ENCODE measurements at regions not wholly inside any gene's neighbourhood (a gene's known extent, or its start where the extent isn't known, plus 50 kb on each side); places are given as distances from the start of the nearest gene placed in this dataset.

DNA sequence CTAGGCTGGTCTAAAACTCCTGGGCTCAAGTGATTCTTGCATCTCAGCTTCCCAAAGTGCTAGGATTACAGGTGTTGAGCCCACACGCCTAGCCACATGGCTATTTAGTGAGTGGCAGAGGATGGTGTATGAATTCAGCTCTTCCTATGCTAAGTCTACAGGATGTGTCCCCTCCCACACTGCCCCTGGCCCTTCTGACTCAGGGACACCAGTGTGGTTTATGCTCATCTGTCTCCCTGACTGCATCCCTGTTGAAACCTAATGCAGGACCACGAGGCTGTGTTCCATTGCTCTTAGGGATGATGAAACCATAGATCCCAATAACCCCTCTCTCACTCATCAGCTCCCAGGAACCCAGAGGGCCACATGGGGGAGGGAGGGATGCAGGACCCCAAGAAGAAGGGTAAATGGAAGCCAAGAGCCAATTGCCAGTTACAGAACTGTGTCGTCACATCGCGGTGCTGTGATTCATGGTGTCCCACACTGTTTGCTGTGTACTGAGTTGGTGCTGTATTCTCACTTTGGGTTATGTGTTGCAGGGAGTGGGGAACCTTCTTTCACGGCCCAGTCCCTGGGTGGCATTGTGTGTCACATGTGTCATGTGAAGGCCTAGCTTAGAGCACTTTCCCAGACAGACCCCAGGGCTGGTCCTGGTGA, 102.9 kb upstream of the HAAO start:
- no peak for DNase-seq

DNA sequence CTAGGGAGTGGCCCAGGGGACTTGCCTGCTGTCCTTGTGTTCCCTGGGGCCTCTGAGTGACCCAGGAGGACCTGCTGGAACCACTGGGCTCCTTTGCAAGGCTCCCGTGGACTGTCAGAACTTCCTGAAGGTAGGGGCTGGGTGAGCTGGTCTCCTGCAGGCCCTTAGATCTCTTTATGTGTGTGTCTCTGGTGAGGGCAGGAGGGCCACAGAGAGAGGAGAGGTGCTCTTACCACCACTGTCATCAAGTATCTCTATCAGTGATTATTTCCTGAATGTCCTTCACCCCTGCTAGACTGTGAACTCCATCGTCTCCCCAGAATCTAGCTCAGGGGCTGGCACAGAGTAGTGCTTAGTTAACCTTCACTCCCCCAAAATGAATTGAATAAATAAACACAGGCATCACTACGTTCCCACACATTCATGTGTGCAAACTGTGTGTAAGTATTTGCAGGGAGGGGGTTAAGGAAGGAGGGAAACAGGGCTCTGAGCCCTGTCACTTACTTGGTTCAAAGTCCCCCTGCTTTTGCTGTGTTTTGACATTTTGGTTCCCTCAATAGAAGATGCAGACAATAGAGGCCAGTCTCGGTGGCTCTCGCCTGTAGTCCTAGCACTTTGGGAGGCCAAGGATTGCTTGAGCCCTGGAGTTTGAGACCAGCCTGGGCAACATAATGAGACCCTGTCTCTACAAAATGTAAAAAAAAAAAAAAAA, 100.8 kb upstream of the HAAO start:
- no peak for DNase-seq

DNA sequence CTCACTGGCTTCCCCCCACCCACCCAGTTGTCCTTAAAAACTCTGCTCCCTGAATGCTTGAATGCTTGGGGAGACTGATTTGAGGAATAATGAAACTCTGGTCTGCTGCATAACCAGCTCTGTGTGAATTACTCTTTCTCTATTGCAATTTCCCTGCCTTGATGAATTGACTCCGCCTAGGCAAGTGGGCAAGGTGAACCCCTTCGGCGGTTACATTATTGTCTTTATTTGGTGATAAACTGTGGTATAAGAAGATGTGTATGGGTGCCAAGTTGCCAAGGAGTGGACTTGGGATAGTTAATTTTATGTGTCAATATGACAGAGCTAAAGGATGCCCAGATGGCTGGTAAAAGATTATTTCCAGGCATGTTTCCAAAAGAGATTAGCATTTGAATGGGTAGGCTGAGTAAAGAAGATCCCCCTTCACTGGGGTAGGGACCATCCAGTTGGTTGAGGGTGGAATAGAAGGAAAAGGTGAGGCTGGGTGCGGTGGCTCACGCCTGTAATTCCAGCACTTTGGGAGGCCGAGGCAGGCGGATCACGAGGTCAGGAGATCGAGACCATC, 98.5 kb upstream of the HAAO start:
- no peak for DNase-seq

- no peak for DNase-seq
Measured at GRCh38 chr2:42888321-42889245, 96.2 kb upstream of the HAAO start.

DNA sequence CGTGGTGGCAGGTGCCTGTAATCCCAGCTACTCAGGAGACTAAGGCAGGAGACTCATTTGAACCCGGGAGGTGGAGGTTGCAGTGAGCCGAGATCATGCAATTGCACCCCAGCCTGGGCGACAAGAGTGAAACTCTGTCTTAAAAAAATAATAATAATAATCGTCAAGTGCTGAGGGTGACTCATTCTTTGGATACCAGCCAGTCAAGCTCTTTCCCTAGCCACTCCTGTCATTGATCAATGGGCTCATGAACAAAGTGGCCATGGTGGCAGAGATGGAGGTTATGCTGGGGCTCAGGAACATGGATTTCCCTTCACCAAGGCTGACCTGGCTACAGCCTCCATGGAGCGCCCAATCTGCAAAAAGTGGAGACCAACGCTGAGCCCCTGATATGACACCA, 94.5 kb upstream of the HAAO start:
- no peak for DNase-seq

- DNase-seq, result no peak
Measured at GRCh38 chr2:42882756-42883155, 90.4 kb upstream of the HAAO start.

- DNase-seq, result no peak
Measured at GRCh38 chr2:42881732-42882131, 89.3 kb upstream of the HAAO start.

- DNase-seq, result no peak
Measured at GRCh38 chr2:42880738-42881690, 88.6 kb upstream of the HAAO start.

DNA sequence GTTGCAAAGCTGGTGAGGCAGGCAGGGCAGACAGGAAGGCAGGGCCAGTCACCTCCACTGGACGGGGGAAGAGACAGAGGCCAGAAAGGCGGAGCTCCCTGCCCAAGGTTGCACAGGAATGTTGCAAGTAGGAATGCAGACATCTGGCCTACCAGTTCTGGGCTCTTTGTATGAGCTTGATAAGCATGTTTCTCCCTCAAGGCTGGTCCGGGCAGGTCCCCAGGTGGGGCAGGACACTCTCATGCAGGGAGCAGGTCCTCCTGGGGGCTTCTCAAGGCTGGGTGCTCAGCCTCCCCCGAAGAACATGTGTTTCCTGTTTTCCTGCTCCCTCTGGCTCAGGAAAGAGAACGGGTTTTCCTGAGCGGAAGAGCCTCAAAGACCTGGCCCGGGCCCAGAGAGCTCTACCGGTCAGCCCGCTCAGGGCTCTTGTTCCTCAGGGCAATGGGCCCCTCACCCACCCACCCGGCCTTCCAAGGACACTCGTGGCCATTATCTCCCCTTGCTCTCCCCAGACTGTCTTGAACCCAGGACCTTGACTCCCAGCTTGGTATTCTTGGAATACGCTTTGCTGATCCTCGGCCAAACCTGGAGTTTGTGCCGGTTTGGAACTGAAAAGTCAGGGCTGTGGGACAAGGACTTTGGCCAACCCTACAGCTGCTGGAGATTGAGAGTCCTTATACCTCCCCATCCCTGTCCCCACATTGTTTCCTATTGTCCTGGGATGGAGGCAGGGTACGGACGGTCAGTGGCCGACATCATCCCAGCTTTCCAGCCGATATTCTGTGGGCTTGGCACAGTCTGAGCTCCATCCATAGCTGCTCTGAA, 87.7 kb upstream of the HAAO start:
- DNase-seq, result no peak

DNA sequence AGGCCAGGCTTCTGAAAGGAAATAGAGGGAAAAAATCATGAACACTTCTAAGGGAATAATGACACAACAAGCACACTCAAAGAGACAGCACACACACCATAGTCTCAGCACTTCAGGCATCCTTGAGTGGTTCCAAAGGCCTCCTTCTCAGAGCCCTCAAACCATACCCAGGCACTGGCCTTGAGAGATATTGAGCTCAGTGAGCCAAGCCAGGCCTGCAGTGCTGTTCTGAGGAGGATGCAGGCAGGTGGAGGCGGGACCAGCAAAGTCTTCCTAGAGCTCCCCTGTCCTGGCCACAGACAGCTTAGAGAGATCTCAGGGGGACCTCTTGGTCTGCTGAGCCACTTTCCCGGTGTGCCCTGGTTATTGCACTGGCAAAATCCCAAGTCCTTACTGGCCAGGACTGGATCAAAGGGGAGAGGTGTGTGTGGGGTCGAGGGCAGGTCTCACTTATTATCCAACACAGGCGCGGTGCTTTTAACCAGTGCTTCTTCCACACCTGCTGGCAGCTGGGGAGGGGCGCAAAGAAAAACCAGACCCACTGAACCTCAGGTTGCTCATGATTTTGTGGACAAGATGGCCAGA, 86.8 kb upstream of the HAAO start:
- no peak for DNase-seq

GRCh38 chr2:42878581-42878980, 86.2 kb upstream of the HAAO start:
- DNase-seq, result no peak

DNA sequence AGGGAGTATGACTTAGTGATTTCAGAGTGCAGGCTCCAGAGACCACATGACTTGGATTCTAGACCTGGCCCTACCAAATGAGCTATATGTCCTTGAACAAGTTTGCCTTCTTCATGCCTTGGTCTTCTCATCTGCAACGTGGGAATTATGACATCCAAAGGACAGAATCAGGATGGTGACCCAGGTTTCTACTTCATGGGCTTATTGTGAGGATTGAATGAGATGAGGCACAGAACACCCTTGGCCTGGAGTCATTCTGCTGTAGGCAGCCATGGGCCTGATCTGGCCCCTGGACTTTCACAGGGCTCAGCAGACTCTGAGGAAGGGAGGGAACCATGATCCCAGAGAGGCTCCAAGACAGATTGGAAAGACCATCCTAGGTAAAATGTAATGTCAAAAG, 85.6 kb upstream of the HAAO start:
- no peak for DNase-seq

- DNase-seq, result no peak
Measured at GRCh38 chr2:42877511-42877910, 85.1 kb upstream of the HAAO start.

DNA sequence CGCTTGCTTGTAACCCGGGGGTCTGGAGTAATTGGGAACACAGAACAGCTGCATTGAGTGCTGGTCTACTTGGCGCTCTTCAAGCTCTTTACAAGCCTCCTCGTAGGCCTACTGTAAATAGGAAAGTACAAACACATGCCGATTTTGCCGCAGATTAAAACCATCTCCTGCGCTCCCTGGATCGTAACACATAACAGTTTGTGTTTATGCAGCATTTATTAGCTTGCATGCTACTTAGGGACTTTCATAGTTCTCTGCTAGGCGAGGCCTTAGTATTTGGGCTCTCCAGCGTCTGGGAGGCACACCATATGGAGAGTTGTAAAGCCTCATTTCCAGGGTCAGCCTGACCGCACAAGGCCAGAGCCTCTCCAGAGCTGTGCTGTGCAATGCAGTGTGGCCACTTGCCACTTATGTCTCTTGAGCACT, 84.0 kb upstream of the HAAO start:
- DNase-seq, result no peak

DNA sequence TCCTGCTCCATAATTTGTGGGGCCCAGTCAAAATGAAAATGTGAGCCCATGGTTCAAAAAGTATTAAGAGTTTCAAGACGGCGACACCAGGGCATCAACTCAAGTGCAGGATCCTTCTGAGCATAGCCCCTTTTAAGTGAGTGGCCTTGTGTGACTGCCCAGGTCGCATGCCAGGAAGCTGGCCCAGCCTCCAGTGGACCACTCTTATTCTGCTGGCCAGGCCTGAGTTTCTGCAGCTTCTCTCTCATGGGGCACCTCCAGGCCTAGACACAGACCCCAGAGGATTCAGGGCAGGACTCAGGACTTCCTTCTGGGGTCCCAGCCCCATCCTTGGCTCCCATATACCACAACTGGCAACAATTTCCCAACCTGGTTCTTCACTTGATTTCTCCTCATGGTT, 83.5 kb upstream of the HAAO start:
- DNase-seq, result no peak

DNA sequence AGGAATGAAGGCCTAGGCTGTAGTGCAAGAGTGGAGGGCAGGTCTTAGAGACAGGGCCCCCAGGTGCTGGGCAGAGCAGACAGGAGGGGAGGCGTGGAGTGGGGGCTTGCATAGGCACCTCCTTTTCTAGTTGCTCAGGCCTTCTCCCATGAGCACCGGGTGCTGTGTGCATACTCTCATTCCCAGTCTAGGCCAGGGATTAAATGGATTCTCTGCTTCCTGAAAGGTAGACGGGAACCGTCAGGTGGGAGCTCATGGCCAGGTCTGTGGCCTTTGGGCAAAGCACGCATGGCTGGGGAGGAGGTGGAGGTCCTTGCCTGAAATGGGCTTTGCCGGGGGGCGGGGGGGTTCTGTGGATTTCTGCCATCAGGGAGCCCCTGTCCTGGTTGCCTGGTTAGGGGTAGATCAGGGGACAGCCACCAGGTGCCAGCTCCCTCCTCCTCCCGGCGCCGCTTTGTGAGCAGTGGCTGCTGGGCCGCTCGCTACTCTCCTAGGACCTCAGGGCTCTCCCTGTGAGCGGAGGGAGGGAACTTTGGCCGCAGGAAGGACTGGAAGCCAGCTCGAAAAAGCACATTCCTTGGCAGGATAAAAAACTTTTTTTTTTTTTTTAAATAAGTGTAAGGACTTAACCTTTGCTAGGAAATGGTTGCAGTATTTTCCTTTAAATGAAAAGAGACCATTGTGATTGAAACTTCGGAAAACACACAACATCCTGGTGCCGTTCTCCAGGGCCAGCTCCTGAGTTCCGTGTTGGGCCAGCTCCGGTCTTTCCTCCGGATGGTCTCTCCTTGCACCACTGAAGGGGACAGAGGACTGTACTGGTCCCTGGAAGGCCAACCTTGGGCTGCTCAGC, 82.8 kb upstream of the HAAO start:
- DNase-seq, result peak in 1 of 14 donors; percentile 14

DNA sequence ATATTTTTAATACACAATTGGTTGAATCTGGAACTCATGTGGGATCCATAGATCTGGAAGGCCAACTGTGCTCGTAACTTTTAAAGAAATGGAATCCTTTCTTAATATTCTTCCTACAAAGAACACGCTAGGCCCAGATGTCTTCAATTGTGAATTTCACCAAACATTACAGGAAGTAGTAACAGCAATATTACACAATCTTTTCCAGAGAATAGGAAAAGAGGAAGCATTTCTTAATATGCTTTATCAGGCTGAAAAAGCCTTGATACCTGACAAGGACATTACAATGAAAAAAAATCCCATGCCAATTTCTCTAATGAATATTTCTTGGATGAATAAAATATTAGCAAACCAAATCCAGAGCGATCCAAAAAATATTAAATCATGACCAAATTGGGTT, 80.3 kb upstream of the HAAO start:
- DNase-seq, result no peak

- no peak for DNase-seq
Measured at GRCh38 chr2:42871372-42871771, 79.0 kb upstream of the HAAO start.

DNA sequence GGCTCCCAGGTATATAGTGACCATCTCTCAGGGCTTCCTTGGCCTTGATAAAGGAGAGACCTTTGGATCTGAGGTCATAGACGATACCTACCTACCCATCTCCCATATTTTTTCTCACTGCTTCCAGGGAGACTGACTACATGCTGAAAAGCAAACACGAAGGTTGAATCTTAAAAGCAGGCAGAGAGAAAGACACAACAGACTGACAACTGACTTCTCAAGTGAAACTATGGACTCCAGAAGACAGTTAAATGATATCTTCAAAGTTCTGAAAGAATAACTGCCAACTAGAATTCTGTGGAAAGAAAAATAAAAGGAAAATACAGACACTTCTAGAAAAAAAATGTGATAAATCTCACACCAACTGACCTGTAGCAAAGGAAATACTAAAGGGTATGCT, 76.5 kb upstream of the HAAO start:
- no peak for DNase-seq

DNA sequence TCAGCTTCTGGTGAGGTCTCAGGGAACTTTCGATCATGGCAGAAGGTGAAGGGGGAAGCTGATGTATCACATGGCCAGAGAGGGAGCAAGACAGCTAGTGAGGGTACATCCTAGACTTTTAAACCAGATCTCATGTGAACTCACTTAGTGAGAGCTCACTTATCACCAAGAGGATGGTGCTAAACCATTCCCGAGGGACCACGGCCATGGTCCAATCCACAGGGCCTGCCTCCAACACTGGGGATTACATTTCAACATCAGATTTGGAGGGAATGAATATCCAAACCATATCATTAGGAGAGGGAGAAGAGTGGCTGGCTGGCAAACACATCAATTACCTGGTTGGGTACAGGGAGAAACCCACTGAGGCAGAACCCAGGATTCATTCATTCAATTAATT, 75.7 kb upstream of the HAAO start:
- DNase-seq, result no peak
